ENCODE measurements at regions not wholly inside any gene's neighbourhood (a gene's known extent, or its start where the extent isn't known, plus 50 kb on each side); places are given as distances from the start of the nearest gene placed in this dataset.
"Not testable (repeated sequence)": the region's sequence is repeated elsewhere in the genome, so short reads cannot be mapped to it uniquely, and the experiment has no call there.

DNA sequence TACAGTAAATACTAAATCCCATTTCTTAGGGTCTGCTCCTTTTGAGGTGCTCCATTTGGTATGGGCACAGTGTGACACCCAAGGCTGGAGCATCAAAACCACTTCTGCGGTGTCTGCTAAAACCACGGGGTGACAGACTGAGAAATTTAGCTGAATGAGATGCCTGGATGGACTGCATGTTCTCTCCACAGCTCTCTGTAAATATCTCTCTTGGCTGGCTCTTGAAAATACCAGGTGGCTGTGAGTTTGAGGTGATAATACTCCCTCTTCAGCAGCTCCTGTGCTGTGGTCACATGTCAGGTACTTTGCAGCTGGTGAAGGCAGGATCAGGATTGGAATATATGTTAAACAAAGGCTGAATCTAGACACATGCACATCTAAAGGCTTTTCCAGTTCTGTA is 93.7 kb upstream of the SIMC1 start:
- ATAC-seq (no peak), DNase-seq (no peak)
- no peaks in the 10 kb centered on the region for H3K36me3 ChIP-seq (ENCODE audit: low read depth, low read length)
- no peaks in the 10 kb centered on the region for H3F3A ChIP-seq (ENCODE audit: low read length, unreplicated experiment)
- no peak overlapping the region for H3K27ac ChIP-seq (ENCODE audit: low read length)
- no peak overlapping the region for H3K9ac ChIP-seq (ENCODE audit: low read length)
- no peak overlapping the region for H3K4me3 ChIP-seq (ENCODE audit: low read length)
- H3K4me2 ChIP-seq (ENCODE audit: low read length) = no peak overlapping the region
- H3K4me1 ChIP-seq (ENCODE audit: insufficient read depth, low read length) = no peaks in the 10 kb centered on the region
- no peaks in the 10 kb centered on the region for H3K9me3 ChIP-seq (ENCODE audit: low read length)
- no peak overlapping the region for H2AFZ ChIP-seq (ENCODE audit: low read length)
- ChIA-PET POLR2A (ENCODE audit: unreplicated experiment) (no interaction called here), CTCF (no interaction called here)
- BruUV-seq (replicated peaks) = no TSS peak
- TF ChIP-seq EZH2phosphoT487 (IDR thresholded peaks at IDR 0.05; ENCODE audit: borderline replicate concordance, low read length) = no peak
- no peak for TF ChIP-seq EZH2 (IDR thresholded peaks at IDR 0.05; ENCODE audit: low read length, unreplicated experiment)
- TF ChIP-seq CTCF (conservative IDR thresholded peaks at IDR 0.05; ENCODE audit: low read depth, low read length) = no peak
- H3K27me3 ChIP-seq (ENCODE audit: low read length) = peaks cover 28% of the 10 kb centered on the region
- no peaks in the 10 kb centered on the region for H4K20me1 ChIP-seq (ENCODE audit: low read length)
- intact Hi-C loops (cut with micrococcal nuclease) = no loop called here
- H3K9me2 ChIP-seq (replicated peaks; ENCODE audit: low read length) = no peaks in the 10 kb centered on the region
- H3K79me2 ChIP-seq (ENCODE audit: low read length) = no peaks in the 10 kb centered on the region

- H2AFZ ChIP-seq (ENCODE audit: low read length); H3K4me3 ChIP-seq (ENCODE audit: low read length); H3K79me2 ChIP-seq (ENCODE audit: low read length); CTCF ChIA-PET; H3K4me2 ChIP-seq (ENCODE audit: low read length); ATAC-seq; H3K9me3 ChIP-seq (ENCODE audit: low read length); H3K4me1 ChIP-seq (ENCODE audit: insufficient read depth, low read length); intact Hi-C loops (cut with micrococcal nuclease); DNase-seq; H3K9ac ChIP-seq (ENCODE audit: low read length); H3F3A ChIP-seq (ENCODE audit: low read length, unreplicated experiment); BruUV-seq (replicated peaks); H4K20me1 ChIP-seq (ENCODE audit: low read length); H3K9me2 ChIP-seq (replicated peaks; ENCODE audit: low read length); POLR2A ChIA-PET (ENCODE audit: unreplicated experiment); H3K27ac ChIP-seq (ENCODE audit: low read length); H3K36me3 ChIP-seq (ENCODE audit: low read depth, low read length): not testable (repeated sequence)
- peaks cover 19% of the 10 kb centered on the region; the same call in 1 of the 2 replicates for H3K27me3 ChIP-seq (ENCODE audit: low read length)
Measured at GRCh38 chr5:176149948-176150347, 88.3 kb upstream of the SIMC1 start.

- POLR2A ChIA-PET (ENCODE audit: unreplicated experiment) = no interaction called here
- DNase-seq (peak; percentile 35), ATAC-seq (peak; percentile 61)
- TF ChIP-seq EZH2 (IDR thresholded peaks at IDR 0.05; ENCODE audit: low read length, unreplicated experiment) (no peak), CTCF (conservative IDR thresholded peaks at IDR 0.05; ENCODE audit: low read depth, low read length) (no peak; the same call in 1 of the 2 replicates), EZH2phosphoT487 (IDR thresholded peaks at IDR 0.05; ENCODE audit: borderline replicate concordance, low read length) (no peak)
- H3K79me2 ChIP-seq (ENCODE audit: low read length) = no peaks in the 10 kb centered on the region
- H4K20me1 ChIP-seq (ENCODE audit: low read length) = no peaks in the 10 kb centered on the region
- H3K4me1 ChIP-seq (ENCODE audit: insufficient read depth, low read length) = peaks cover 18% of the 10 kb centered on the region
- H3K36me3 ChIP-seq (ENCODE audit: low read depth, low read length) = no peaks in the 10 kb centered on the region
- H3F3A ChIP-seq (ENCODE audit: low read length, unreplicated experiment) = no peaks in the 10 kb centered on the region
- H3K4me2 ChIP-seq (ENCODE audit: low read length) = no peak overlapping the region
- no peaks in the 10 kb centered on the region for H3K9me3 ChIP-seq (ENCODE audit: low read length)
- 0 out of 2 replicates have a peak overlapping the region, but pooled peaks have one; percentile 14 for H2AFZ ChIP-seq (ENCODE audit: low read length)
- H3K27ac ChIP-seq (ENCODE audit: low read length) = no peak overlapping the region
- peaks cover 8% of the 10 kb centered on the region; the same call in 1 of the 2 replicates for H3K27me3 ChIP-seq (ENCODE audit: low read length)
- no peak overlapping the region for H3K9ac ChIP-seq (ENCODE audit: low read length)
- BruUV-seq (replicated peaks) = no TSS peak
- H3K9me2 ChIP-seq (replicated peaks; ENCODE audit: low read length) = no peaks in the 10 kb centered on the region
- intact Hi-C loops (cut with micrococcal nuclease) = no loop called here
- H3K4me3 ChIP-seq (ENCODE audit: low read length) = no peak overlapping the region
- CTCF ChIA-PET = no interaction called here
Measured at GRCh38 chr5:176151281-176151680, 86.9 kb upstream of the SIMC1 start.

Data from PC-3 (cell line).